DMS 273 treated with DMSO at 0.1 percent for 48 hours (cell line): ENCODE measurements at regions not wholly inside any gene's neighbourhood (a gene's known extent, or its start where the extent isn't known, plus 50 kb on each side); places are given as distances from the start of the nearest gene placed in this dataset.

ENCODE experiments used
- DNase-seq: peaks from one replicate; lab custom pipeline; 2025; lab: John Stamatoyannopoulos, UW

GRCh38 chr22:49640366-49641095 is 187.1 kb downstream of the BRD1 start:
- DNase-seq, result no peak

GRCh38 chr22:49639956-49640355 is 187.7 kb downstream of the BRD1 start:
- no peak for DNase-seq

- no peak for DNase-seq
Measured at GRCh38 chr22:49638788-49639187, 188.9 kb downstream of the BRD1 start.

GRCh38 chr22:49638001-49638400 is 189.7 kb downstream of the BRD1 start:
- DNase-seq, result no peak

GRCh38 chr22:49637255-49637760 is 190.4 kb downstream of the BRD1 start:
- no peak for DNase-seq

- DNase-seq, result no peak
Measured at GRCh38 chr22:49636649-49637048, 191.0 kb downstream of the BRD1 start.

- no peak for DNase-seq
Measured at GRCh38 chr22:49636214-49636613, 191.5 kb downstream of the BRD1 start.

- DNase-seq, result no peak
Measured at GRCh38 chr22:49634006-49634772, 193.5 kb downstream of the BRD1 start.

GRCh38 chr22:49633010-49633324 is 194.7 kb downstream of the BRD1 start:
- no peak for DNase-seq

- DNase-seq, result no peak
Measured at GRCh38 chr22:49632199-49633009, 195.3 kb downstream of the BRD1 start.

- no peak for DNase-seq
Measured at GRCh38 chr22:49630448-49630946, 197.2 kb downstream of the BRD1 start.

- no peak for DNase-seq
Measured at GRCh38 chr22:49629586-49630447, 197.9 kb downstream of the BRD1 start.

GRCh38 chr22:49629261-49629570 is 198.5 kb downstream of the BRD1 start:
- no peak for DNase-seq

- no peak for DNase-seq
Measured at GRCh38 chr22:49628391-49629260, 199.0 kb downstream of the BRD1 start.

GRCh38 chr22:49627217-49628181 is 200.2 kb downstream of the BRD1 start:
- no peak for DNase-seq

- no peak for DNase-seq
Measured at GRCh38 chr22:49626361-49627216, 201.1 kb downstream of the BRD1 start.

- DNase-seq, result no peak
Measured at GRCh38 chr22:49624421-49625177, 203.1 kb downstream of the BRD1 start.

- no peak for DNase-seq
Measured at GRCh38 chr22:49623715-49624114, 204.0 kb downstream of the BRD1 start.
